Upper lobe of left lung (tissue), 6 donors: ENCODE measurements at regions not wholly inside any gene's neighbourhood (a gene's known extent, or its start where the extent isn't known, plus 50 kb on each side); places are given as distances from the start of the nearest gene placed in this dataset.

Experiments used
- ATAC-seq, 2 donors: fragments of 200-7000 bp; cut with Tn5 transposase; one replicate each; pipeline ENCODE4 v1.9.1; 2022; ENCODE audit warnings: mild to moderate bottlenecking in 2 of 2, moderate library complexity in 2 of 2; ENCODE audit not compliant: low FRiP score in 2 of 2
- DNase-seq, 2 donors: peaks; one replicate each; pipeline ENCODE4 v3.0.0-alpha.2; 2019 to 2020
- H3K27ac ChIP-seq, 4 donors: fragments of 200-600 bp; sonication (generic); one replicate each; pipeline ENCODE4 v1.5.1; 2016 to 2019
- H3K27me3 ChIP-seq, 4 donors: fragments of 200-600 bp; sonication (generic); one replicate each; pipeline ENCODE4 v1.5.1; 2017 to 2019
- H3K36me3 ChIP-seq, 4 donors: fragments of 200-600 bp; sonication (generic); one replicate each; pipeline ENCODE4 v1.5.1; 2016 to 2019
- H3K4me1 ChIP-seq, 4 donors: fragments of 200-600 bp; sonication (generic); one replicate each; pipeline ENCODE4 v1.5.1; 2018 to 2019
- H3K4me3 ChIP-seq, 4 donors: fragments of 200-600 bp; sonication (generic); one replicate each; pipeline ENCODE4 v1.5.1; 2017 to 2019; ENCODE audit warnings: mild to moderate bottlenecking in 2 of 4, moderate library complexity in 1 of 4
- H3K9me3 ChIP-seq, 4 donors: fragments of 200-600 bp; sonication (generic); one replicate each; pipeline ENCODE4 v1.5.1; 2018 to 2019
- CTCF ChIP-seq, 6 experiments: fragments of 450-650 bp in 4 of 6; fragments of 200-600 bp in 2 of 6; sonication (generic) in 2 of 6; IDR thresholded peaks; one replicate each; pipeline ENCODE4 v1.5.1; 2016 to 2019; ENCODE audit warnings: antibody characterized with exemption in 6 of 6
- EP300 ChIP-seq, 4 donors: sonication (generic); formaldehyde crosslinking; IDR thresholded peaks; one replicate each; pipeline ENCODE4 v1.5.1; 2017; ENCODE audit warnings: antibody characterized with exemption in 4 of 4, control low read depth in 2 of 4
- POLR2A ChIP-seq, 4 donors: fragments of 450-650 bp; IDR thresholded peaks; one replicate each; pipeline ENCODE4 v1.5.1; 2016 to 2017; ENCODE audit warnings: antibody characterized with exemption in 4 of 4, mild to moderate bottlenecking in 2 of 4
- POLR2AphosphoS5 ChIP-seq, 2 donors: sonication (generic); formaldehyde crosslinking; IDR thresholded peaks; one replicate each; pipeline ENCODE4 v1.5.1; 2017; ENCODE audit warnings: antibody characterized with exemption in 2 of 2
- WGBS, 2 donors: methylation state at CpG; one replicate each; pipeline ENCODE4 v1.1.5; 2017 to 2018; 5-methylcytosine and 5-hydroxymethylcytosine counted together
- donor health status: DM: no; HTN: no; CAD: no; lungs with moderate emphysema.
- donor health status: DM: no; HTN: yes; CAD: no; lungs with severe emphysema.

DNA sequence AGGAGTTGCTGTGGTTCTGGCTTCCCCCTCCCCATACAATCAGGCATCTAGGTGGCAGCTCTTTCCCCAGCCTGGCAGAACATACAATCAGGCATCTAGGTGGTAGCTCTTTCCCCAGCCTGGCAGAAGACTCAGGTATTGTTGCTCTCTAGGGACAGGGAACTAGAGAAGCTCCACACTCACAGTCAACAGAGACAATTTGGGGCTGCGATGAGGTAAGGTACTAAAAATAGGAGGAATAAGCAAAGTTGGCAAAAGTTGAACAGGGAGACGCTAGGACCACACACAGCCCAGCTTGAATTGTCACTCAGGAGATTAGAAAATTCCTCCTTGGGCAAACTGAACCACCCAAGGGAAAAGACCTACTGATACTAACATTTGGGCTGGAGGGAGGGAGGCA, 315.5 kb upstream of the CDH5 start:
- Histone ChIP-seq H3K36me3 (no peaks in the 10 kb centered on the region), H3K27ac (no peak overlapping the region), H3K4me1 (no peaks in the 10 kb centered on the region), H3K4me3 (no peak overlapping the region), H3K9me3 (no peaks in the 10 kb centered on the region), H3K27me3 (no peaks in the 10 kb centered on the region)
- no peak for ATAC-seq
- 79 to 80% methylated on average over 2 of the region's 2 CpGs for WGBS, 2 donors
- no peak for DNase-seq
- TF ChIP-seq POLR2AphosphoS5 (IDR thresholded peaks at IDR 0.05) (no peak), POLR2A (IDR thresholded peaks at IDR 0.05) (no peak), CTCF (IDR thresholded peaks at IDR 0.05) (no peak), EP300 (IDR thresholded peaks at IDR 0.05) (no peak)

GRCh38 chr16:66049865-66050264, 316.6 kb upstream of the CDH5 start:
- 71 to 81% methylated on average over 4 of the region's 4 CpGs for WGBS, 2 donors
- no peak for ATAC-seq

GRCh38 chr16:66045626-66046025, 320.9 kb upstream of the CDH5 start:
- Histone ChIP-seq H3K27ac (no peak overlapping the region), H3K4me3 (no peak overlapping the region), H3K36me3 (no peaks in the 10 kb centered on the region), H3K4me1 (no peaks in the 10 kb centered on the region), H3K9me3 (no peaks in the 10 kb centered on the region), H3K27me3 (no peaks in the 10 kb centered on the region)
- no peak for ATAC-seq
- 67 to 95% methylated on average over 1 of the region's 1 CpG for WGBS, 2 donors
- TF ChIP-seq EP300 (IDR thresholded peaks at IDR 0.05) (no peak), CTCF (IDR thresholded peaks at IDR 0.05) (no peak), POLR2AphosphoS5 (IDR thresholded peaks at IDR 0.05) (no peak), POLR2A (IDR thresholded peaks at IDR 0.05) (no peak)
- DNase-seq = no peak

More at GRCh38 chr16:66049865-66050264, 316.6 kb upstream of the CDH5 start:
- TF ChIP-seq POLR2AphosphoS5 (IDR thresholded peaks at IDR 0.05) (no peak), CTCF (IDR thresholded peaks at IDR 0.05) (no peak), EP300 (IDR thresholded peaks at IDR 0.05) (no peak), POLR2A (IDR thresholded peaks at IDR 0.05) (no peak)
- no peaks in the 10 kb centered on the region for H3K9me3 ChIP-seq
- no peaks in the 10 kb centered on the region for H3K36me3 ChIP-seq
- H3K27me3 ChIP-seq = no peaks in the 10 kb centered on the region
- DNase-seq = no peak
- H3K4me3 ChIP-seq = no peak overlapping the region
- no peak overlapping the region for H3K27ac ChIP-seq
- no peaks in the 10 kb centered on the region for H3K4me1 ChIP-seq

- Histone ChIP-seq H3K4me3 (no peak overlapping the region), H3K27me3 (no peaks in the 10 kb centered on the region), H3K9me3 (no peaks in the 10 kb centered on the region), H3K27ac (no peak overlapping the region), H3K36me3 (no peaks in the 10 kb centered on the region), H3K4me1 (no peaks in the 10 kb centered on the region)
- no peak for ATAC-seq
- WGBS, 2 donors = 74 to 84% methylated on average over 2 of the region's 2 CpGs
- no peak for DNase-seq
- no peak for TF ChIP-seq CTCF (IDR thresholded peaks at IDR 0.05)
- TF ChIP-seq POLR2A (IDR thresholded peaks at IDR 0.05) = no peak
- no peak for TF ChIP-seq POLR2AphosphoS5 (IDR thresholded peaks at IDR 0.05)
- TF ChIP-seq EP300 (IDR thresholded peaks at IDR 0.05) = no peak
Observed at GRCh38 chr16:66044556-66044955, 321.9 kb upstream of the CDH5 start.

DNA sequence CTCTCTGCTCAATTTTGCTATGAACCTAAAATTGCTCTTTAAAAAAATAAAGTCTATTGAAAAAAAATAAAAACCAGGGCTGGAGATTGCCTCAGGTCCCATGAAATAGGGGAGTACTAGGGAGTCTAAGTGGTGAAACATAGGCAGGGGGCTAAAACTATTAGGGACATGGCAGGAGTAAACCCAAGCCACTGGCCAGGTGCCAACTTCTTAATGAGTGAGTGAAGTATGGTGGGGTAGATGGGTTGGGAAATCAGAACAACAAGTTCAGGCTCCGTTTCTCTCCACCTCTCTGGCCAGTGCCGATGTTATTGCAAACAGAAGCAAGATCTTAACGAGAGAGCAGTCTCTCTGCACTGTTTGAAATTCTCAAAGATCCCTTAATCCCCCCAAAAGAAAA, 322.4 kb upstream of the CDH5 start:
- H3K4me1 ChIP-seq = no peaks in the 10 kb centered on the region
- 47 to 80% methylated on average over 3 of the region's 3 CpGs for WGBS, 2 donors
- TF ChIP-seq EP300 (IDR thresholded peaks at IDR 0.05) (no peak), POLR2AphosphoS5 (IDR thresholded peaks at IDR 0.05) (no peak), POLR2A (IDR thresholded peaks at IDR 0.05) (no peak), CTCF (IDR thresholded peaks at IDR 0.05) (no peak)
- ATAC-seq (no peak), DNase-seq (no peak)
- no peaks in the 10 kb centered on the region for H3K27me3 ChIP-seq
- no peak overlapping the region for H3K27ac ChIP-seq
- H3K4me3 ChIP-seq = no peak overlapping the region
- H3K36me3 ChIP-seq = no peaks in the 10 kb centered on the region
- no peaks in the 10 kb centered on the region for H3K9me3 ChIP-seq
